Esophagus squamous epithelium (tissue), 4 donors: ENCODE measurements at regions not wholly inside any gene's neighbourhood (a gene's known extent, or its start where the extent isn't known, plus 50 kb on each side); places are given as distances from the start of the nearest gene placed in this dataset.

Experiments used
- POLR2A ChIP-seq, 4 donors: fragments of 450-650 bp; IDR thresholded peaks; one replicate each; pipeline ENCODE4 v1.6.1; 2017; ENCODE audit warnings: antibody characterized with exemption in 4 of 4, mild to moderate bottlenecking in 4 of 4, moderate library complexity in 3 of 4
- TF ChIP-seq, protein P1 (sequence below), 6 experiments: fragments of 450-650 bp in 4 of 6; fragments of 200-600 bp in 2 of 6; sonication (generic) in 2 of 6; IDR thresholded peaks; one replicate each; pipeline ENCODE4 v1.5.1; 2016 to 2019; ENCODE audit warnings: antibody characterized with exemption in 6 of 6, mild to moderate bottlenecking in 4 of 6, moderate library complexity in 4 of 6

DNA sequence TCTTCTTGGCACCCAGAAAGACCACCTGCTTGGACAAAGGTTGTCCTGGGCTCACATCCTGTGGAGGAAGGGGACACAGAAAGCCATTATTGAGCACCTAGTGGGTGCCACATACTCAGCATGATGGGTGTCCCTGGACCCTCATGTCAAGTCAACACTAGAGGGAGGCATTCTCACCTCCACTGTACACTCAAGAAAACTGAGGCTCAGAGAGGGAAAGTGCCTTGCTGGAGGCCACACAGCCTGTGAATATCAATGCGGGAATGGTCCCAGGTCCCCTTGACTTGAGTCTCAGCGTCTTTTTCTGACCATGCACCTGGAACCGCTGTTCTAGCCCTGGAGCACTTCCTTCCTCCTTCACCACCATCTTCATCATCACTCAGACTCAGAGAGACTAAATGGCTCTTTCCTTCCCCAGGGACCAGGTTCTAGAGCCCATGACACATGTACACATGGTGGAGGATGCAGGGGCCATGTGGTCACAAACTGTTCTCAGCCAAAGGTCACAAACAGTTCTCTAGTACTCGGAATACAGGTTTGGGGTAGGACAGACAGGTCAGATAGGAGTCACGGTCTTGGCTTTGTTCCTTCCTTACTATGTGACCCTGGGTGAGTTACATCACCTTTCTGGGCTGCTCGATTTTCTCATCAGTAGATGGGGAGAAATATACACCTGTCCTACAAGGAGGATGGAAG, 89.2 kb upstream of the WNT4 start:
- TF ChIP-seq, protein P1, sequence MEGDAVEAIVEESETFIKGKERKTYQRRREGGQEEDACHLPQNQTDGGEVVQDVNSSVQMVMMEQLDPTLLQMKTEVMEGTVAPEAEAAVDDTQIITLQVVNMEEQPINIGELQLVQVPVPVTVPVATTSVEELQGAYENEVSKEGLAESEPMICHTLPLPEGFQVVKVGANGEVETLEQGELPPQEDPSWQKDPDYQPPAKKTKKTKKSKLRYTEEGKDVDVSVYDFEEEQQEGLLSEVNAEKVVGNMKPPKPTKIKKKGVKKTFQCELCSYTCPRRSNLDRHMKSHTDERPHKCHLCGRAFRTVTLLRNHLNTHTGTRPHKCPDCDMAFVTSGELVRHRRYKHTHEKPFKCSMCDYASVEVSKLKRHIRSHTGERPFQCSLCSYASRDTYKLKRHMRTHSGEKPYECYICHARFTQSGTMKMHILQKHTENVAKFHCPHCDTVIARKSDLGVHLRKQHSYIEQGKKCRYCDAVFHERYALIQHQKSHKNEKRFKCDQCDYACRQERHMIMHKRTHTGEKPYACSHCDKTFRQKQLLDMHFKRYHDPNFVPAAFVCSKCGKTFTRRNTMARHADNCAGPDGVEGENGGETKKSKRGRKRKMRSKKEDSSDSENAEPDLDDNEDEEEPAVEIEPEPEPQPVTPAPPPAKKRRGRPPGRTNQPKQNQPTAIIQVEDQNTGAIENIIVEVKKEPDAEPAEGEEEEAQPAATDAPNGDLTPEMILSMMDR (IDR thresholded peaks at IDR 0.05), result peak in 1 of 6 experiments; percentile 12
- no peak for TF ChIP-seq POLR2A (IDR thresholded peaks at IDR 0.05)
